Smooth muscle cell of the brain vasculature (primary cell): ENCODE measurements at regions not wholly inside any gene's neighbourhood (a gene's known extent, or its start where the extent isn't known, plus 50 kb on each side); places are given as distances from the start of the nearest gene placed in this dataset.
"Not testable (repeated sequence)": the region's sequence is repeated elsewhere in the genome, so short reads cannot be mapped to it uniquely, and the experiment has no call there.

Source experiments
- DNase-seq: peaks from one replicate; pipeline ENCODE4 v3.0.0-alpha.2; 2012; ENCODE audit warnings: low read depth, low spot score

DNA sequence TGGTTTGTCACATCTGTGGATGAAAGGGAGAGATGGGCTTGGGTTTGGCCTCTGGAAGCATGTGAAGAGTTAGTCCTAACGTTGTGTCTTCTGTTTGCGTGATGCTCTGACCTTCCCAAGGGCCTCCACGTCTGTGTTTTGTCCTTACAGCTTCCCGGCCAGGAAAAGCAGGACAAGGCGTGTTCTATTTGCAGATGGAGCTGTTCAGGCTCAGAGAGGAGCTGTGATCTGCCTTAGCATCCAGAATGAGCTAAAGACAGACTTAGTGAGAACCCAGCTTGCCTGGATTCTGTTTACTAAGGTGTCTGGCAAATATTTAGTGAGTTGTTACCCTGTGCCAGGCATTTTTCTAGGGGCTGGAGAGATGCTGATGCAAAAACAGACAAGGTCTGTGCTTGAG is 282.1 kb downstream of the CBLN1 start:
- DNase-seq = no peak

DNA sequence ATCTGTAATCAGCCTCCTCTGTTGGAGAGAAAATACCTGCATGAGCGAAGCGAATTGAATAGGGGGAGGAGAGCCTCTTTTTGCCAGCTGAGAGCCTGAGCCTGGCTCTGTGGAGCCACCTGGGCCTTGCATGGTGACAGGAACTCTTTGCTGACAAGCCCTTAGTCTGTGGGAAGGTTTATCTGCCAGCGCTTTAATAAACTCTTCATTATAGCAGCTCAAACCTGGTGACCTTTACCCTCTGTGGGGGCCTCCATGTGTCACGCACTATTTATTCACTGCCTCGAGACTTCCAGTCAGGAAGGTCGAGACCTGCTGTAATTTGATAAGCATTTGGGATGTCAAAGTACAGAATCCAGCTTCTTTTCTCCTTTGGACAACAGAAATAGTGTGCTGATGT is 282.6 kb downstream of the CBLN1 start:
- DNase-seq = no peak

DNA sequence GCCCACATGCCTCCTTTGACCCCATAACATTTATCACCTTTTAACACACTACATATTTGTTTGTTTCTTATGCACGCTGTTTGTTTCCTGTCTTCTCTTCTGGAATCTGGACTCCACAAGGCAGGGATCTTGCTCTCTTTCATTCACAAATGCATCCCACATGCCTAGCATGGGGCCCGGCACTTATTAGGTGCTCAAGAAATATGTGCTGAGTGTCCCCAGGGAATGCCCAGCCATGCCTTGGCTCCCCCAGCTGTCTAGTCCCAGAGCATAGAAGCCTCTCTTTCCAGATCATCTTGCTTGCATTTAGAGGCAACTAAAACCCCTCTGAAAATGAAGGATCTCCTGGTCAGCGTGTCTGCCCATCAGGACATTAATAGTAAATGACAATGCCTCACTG is 283.7 kb downstream of the CBLN1 start:
- no peak for DNase-seq

DNA sequence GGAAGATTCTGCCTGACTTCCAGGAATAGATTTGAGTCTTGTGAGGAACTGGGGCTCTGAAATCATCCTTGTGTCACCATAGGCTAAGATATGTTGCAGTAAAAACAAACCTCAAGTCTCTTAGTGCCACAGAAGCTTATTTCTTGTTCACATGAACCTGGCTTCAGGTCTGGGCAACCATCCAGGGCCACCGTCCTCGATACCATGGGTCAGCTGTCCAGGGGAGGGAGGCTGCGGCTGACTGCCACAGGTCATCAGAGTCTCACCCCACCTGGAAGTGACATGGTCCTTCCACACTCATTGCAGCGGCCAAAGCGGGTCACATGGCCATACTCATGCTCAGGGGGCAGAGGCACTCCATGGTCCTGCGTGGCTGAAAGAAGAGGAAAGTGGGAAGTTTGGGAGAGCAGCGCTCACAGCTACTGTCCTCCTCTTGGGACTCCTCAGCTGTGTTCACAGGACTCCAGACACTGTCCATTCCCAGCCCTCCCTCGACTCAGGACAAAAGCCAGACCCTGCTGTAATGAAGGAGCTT is 284.5 kb downstream of the CBLN1 start:
- DNase-seq = no peak

DNA sequence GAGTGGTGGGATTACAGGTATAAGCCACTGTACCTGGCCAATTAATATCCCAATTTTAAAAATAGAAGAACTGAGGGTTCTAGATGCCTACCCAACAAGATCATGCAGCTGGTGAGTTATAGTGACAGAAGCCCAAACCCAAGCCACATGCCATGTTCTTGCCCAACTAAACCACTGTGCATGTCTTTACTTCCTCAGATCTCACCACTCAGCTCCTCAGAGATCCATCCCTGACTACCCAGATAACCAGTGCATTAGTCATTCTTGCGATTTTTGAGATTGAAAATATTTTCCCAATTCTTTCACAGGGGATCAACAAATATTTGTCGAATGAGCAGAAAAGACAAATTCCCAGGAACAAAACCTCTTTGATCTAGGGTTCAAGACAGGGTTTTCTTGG is 303.1 kb downstream of the CBLN1 start:
- no peak for DNase-seq

DNA sequence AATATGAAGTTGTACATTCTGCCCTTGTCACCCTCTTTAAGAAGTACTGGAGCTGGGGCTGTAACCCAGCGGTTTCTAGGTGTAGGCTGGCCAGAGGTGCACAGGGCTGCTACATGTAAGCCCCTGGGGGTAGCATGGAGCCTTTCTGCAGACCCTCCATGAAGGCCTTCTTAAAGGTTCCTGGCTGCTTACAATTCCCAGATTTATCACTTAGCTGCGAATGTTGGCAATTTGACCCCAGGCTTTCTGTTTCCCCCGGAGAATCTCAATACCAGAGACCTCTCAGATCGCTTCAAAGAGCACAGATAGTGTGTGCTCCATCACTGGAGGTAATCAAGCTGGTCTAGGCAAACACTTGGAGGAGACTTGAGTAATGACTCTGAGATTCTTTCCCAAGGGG is 309.4 kb downstream of the CBLN1 start:
- DNase-seq = no peak

DNA sequence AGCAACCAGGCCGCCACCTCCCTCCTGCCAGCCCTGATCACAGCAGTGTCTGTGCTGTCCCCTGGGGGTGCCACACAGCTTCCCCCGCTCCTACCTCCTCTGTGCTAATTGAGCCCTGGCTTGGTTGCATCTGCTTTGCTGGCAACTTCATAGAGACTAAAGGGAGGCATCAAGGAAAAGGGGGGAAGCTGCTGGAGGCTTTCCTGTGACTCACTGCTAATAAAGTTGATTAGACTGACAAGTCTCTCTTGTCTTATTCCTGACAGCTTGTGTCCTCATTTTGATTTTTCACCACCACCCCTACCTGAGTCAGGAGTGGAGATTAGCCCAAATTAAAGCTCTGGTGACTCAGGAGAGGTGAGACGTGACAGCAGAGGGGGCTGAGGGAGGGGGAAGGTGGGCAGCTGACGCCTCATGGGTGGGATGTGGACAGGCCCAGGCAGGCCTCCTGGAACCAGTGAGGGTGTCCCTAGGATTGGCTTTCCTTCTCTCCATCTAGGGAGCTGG is 310.0 kb downstream of the CBLN1 start:
- no peak for DNase-seq

DNA sequence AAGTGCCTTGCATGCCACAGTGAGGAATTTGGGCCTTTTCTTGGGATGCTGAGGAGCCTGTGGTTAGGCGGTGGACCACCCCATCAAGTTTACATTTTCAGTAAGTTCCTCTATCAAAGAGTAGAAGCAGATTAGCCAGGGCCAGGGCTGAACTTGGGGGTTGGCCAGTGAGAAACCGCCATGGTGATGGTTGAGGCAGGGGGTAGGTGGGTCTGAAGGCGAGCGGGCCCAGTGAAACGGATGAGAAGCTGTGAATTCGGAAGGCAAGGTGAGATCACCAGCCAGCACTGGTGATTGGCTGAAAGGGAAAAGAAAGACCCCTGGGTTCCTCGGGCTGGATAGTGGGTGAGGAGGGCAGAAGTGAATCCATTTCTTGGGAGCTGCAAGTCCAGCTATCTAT is 311.4 kb downstream of the CBLN1 start:
- DNase-seq = no peak

DNA sequence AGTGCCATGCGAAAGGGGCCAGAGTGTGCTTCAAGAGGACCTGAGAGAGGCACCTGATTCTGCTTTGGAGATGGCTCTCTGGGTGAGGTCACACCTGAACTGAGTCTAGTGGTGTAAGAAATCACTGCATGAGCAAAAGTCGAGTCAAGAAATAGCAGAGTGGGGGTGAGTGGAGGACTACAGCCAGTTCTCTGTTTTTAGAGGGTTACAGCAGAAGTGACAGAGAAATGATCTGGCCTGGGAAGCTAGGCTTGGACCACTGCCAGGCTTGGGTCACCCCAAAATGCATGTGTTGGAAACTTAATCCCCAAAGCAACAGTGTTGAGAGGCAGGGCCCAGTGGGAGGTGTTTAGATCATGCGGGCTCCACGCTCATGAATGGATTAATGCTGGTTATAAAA is 312.0 kb downstream of the CBLN1 start:
- no peak for DNase-seq

DNA sequence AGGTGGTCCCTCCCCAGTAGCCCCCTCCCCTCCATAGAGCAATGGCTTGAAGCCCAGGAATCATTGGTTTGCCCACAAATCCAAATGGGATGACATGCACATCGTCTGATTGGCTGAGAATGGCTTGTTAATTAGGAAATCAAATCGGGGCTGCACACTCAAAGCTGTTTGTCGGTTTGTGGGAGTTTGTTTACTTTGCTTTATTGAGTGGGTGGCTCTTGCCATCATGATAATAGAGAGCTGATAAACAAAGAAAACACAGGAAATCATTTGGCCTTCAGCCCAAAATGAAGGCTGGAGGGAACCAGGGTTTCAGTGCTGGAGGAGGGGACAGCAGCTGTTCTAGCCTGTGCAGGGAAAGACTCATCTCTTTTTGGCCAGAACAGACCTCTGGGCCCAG is 316.3 kb downstream of the CBLN1 start:
- no peak for DNase-seq

DNA sequence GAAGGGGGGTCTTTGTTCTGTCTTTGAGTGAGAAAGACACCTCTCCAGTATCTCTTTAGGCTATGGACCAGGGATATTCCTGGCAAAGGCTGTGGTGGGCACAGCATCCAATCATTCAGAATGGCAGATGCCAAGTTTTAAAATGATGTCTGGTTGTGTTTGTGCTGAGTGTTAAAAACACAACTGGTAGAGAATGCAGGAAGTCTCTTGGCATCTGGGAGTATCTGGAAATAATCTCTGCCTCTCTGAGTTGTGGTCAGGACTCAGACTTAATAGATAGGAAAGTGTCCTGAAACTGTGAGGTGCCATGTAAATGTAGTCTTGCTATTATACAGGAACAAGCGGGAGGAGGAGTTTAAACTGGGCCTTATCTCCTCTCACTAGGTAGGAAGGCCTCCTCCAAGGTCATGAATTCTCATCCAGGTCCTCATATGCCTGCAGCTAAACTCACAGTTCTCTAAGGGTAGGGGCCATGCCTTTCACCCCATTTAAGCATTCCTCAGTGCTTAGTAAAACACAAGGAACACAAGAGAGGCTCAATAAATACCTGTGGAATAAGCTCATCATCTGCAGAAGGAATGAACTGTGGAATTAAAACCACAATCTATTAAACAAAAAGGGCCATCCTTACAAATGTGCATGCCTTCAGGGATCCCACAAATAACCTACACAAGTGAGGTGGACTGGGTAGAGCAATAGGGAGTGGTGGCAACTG is 317.6 kb downstream of the CBLN1 start:
- DNase-seq = no peak

DNA sequence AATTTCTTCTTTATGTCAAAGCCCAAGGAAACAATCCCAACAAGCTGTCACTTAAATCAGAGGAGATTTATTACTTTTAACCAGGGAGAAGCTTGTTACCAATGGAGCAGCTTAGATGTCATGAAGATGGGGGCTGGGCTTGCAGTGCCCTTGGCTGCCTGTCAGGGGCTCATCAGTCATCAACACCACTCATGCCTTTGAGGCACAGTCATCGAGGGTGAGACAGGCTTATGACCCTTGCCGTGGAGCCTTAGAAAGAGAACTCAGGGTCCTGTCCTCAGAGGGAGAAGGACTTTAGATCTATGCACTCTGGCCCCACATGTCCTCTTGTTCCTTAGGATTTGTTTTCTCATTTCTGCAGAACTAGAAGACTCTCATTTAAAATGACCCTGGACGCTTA is 318.3 kb downstream of the CBLN1 start:
- no peak for DNase-seq

DNA sequence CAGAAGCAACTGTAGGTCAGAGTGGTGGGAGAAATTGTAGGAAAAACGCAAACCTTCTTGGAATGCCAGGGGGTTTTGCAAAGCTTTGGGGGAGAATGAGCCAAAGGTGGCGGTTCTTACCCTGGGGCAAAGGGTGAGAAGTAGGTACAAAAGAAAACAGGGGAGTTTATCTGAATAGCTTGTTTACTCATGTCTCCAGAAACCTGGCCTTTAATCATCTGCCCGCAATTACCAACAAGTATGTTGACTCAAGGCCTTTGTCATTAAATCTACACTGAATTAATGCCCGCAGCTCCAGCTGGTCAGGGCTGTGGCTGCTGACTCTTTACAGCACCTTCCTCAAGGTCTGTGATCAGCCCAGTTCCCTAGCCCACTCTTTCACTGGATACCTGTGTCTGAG is 320.1 kb downstream of the CBLN1 start:
- no peak for DNase-seq

DNA sequence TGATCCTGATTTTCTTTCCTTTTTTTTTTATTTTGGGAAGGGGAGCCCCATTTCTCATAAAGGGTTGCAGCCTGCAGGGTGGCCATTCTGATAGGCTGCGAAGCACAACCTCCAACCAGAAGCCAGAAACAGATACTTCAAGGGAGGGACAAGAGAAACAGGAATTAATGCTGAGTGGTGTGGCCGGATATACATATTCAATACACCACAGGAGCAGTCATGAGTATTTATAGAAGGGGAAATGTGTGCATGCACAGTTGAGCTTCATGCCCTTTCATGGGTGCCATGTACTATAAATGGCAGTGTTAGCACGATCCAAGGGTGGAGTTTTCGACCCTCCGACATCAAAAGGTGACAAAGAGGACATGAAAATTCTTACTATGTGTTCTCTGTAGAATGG is 320.8 kb downstream of the CBLN1 start:
- no peak for DNase-seq

DNA sequence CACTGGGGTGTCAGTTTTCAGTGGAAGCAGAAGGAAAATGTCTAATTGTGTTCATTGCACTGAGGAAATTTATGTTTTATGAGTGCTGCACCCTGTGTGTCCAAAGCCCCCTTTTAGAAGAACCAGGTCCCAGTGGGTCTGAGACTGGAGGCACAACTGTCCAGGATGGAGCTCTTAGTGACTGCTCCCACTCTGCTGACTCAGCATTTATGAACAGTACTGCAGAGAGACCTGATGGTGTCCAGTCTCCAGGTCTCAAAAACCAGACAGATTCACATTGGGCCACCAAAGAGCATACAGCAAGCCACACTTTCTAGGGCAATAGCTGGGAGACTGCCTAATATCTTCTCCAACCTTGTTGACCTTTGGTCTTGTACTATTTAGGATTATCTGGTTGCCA is 321.9 kb downstream of the CBLN1 start:
- DNase-seq = no peak

DNA sequence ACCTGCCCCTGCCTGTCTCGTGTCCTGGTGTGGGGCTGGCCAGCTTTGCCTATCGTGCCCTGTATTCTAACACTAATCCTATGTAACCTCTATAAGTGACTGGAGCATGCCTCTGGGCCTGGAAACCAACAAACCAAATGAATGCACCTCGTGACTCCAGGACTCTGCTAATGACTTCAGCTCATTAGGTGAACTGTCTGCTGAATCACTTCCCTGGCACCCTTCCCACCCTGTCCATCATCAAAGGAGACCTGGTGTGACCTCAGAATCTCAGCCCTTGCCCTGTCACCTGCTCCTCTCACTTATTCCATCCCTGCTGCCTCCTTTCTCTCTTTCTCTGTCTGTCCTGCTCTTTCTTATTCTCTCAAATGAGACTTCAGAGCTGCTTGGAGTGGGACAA is 322.4 kb downstream of the CBLN1 start:
- DNase-seq = no peak

DNA sequence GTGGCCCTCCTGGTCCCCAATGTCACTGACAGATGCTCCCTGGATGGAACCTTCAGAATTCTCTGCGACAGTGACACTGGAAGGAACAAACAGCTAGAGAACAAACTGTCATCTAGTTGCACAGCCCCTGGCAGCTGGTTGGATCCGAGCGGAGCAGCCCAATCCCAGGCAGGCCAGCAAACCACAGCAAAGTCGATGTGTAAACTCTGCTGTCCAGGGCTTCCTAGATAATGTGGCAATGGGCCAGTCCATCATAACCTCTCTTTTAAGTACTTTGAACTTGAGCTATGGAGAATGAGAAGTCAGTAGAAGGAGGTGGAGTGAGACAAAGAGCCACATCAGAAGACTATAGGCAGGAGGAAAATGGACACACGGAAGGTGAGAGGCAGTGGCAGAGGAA is 323.0 kb downstream of the CBLN1 start:
- no peak for DNase-seq

DNA sequence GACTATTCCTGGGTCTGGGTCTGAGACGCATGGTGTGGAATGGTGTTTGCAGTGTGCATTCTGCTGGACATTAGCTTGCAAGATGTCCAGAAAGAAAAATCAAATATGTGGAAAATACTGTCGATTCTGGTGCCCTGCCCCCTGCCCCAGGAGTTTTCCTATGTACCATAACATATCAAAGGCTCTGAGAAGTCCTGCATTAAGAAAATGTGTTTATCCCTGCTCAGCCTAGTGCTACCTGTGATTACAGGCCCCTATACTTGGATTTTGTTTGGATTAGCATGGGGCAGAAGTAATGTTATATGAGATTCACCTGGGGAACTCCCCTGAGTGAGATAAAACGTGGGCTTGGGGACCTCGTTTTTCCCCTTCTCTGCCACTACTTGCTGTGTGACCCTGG is 325.0 kb downstream of the CBLN1 start:
- DNase-seq = no peak

DNA sequence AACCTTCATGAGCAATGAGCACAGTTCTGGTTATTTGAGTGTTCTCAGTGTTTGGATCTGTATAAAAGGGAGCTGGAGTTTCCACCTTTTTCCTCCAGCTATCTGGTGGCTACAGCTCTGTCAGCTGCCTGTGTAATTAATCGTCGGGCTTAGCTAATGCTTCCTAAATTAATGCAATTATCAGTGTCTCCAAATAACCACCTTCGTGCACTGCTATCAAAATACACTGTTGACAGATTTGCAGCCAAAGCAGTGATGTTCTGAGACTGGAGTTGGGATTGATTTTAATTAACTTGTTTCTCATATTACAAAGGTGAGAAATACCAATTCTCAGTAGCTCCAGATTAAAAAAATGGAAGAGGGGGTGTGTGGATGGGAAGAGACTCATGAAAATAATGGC is 325.8 kb downstream of the CBLN1 start:
- no peak for DNase-seq

DNA sequence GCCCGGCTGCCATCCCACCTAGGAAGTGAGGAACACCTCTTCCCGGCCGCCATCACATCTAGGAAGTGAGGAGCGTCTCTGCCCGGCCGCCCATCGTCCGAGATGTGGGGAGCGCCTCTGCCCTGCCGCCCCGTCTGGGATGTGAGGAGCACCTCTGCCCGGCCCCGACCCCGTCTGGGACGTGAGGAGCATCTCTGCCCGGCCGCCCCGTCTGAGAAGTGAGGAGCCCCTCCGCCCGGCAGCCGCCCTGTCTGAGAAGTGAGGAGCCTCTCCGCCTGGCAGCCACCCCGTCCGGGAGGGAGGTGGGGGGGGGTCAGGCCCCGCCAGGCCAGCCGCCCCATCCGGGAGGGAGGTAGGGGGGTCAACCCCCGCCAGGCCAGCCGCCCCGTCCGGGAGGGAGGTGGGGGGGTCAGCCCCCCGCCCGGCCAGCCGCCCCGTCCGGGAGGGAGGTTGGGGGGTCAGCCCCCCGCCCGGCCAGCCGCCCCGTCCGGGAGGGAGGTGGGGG is 330.0 kb downstream of the CBLN1 start:
- DNase-seq = not testable (repeated sequence)

DNA sequence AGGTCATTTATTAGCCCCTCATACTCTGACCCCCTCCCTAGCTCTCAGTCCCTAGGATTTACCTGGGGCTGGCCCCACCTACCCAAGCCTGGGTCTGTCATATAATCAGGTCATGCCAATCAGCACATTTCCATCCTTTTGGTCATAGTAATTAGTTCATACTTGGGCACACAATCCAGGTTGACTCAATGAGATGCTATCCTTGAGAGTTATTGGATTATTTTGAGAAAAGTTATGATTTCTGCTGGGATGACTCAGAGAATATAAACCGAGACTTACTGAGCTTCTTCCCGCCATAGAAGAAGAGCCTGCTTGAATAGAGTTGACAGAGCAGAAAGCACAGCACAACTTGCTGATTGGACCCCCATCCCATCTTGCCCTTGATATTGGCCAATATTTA is 331.5 kb downstream of the CBLN1 start:
- no peak for DNase-seq

DNA sequence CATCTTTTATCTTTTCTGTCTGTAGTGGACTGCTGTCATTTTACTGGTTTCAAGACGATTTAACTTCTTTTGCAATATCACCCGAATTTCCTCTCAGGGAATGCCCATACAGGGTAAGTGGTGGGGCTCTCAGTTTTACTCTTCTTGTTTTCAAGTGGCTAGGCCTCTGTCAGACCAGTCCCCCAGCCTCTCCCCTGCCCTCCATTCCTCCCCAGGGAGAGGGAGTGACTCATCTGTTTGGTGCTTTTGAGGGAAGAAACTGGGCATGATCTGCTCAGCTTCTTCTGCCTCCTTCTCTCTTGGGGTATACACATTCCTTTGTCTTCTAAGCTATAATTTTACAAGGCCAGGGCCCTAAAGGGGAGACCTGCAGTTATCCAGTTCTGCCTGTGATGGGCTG is 332.0 kb downstream of the CBLN1 start:
- DNase-seq = no peak

DNA sequence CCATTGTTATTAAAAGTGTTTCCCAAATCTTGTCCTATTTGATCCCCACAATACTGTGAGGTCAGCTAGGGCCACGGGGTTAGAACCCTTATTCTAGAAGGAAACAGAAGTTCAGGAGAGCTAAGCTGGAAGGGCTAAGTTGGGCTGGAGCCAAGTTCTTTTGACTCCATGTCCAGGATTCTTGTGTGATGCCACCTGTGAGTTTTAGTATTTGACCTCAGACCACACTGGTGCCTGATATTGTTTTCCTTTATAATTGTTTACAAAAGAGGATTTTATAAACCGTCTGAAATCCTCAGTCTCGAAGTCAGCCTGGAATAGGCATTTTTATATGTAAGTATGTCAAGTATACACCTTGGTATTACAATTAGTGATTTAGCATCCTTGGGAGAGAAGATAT is 332.7 kb downstream of the CBLN1 start:
- DNase-seq = no peak

DNA sequence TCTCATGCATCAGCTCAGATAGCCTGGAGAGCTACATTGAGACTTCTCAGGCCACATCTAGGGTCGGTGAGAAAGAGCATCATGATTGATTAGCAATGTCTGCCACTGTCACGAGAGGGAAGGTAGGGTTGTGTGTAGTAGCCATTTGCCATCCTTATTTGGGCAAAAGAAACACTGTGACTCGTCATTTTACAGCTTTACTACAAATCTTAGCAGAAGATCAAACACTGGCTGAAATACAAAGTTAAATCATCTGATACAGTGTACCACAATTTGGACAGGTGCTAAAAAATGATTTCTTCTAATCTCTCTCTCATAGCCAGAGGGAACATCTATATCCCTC is 334.3 kb downstream of the CBLN1 start:
- no peak for DNase-seq
